NCI-H1436 (cell line): ENCODE measurements at regions not wholly inside any gene's neighbourhood (a gene's known extent, or its start where the extent isn't known, plus 50 kb on each side); places are given as distances from the start of the nearest gene placed in this dataset.

ENCODE experiments used
- DNase-seq: peaks from one replicate; lab custom pipeline; 2025; lab: John Stamatoyannopoulos, UW

- no peak for DNase-seq
Observed at GRCh38 chrX:39805825-39806224, 291.9 kb downstream of the BCOR start.

DNA sequence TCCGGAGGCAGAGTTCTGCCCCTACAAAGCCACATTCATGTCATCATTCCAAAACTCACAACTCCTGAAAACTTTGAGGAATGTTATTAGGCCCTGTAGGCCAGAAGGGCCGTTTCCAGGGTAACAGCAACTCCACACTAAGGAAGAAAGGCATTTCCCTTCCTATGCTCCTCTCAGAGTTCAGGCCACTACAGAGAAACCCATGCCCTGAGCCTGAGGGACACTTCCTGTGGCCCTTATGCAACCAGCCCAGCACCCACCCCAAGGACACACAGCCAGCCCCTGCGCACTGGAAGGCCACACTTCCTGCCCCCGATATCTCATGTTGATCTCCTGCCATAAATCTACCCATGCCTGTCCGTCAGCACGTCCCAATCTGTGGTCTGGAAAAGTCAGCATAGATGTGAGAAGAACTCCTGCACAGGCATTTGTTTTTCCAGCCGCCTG, 289.3 kb downstream of the BCOR start:
- DNase-seq: no peak

- DNase-seq: no peak
Observed at GRCh38 chrX:39809331-39809730, 288.4 kb downstream of the BCOR start.

- no peak for DNase-seq
Observed at GRCh38 chrX:39810901-39811300, 286.9 kb downstream of the BCOR start.

DNA sequence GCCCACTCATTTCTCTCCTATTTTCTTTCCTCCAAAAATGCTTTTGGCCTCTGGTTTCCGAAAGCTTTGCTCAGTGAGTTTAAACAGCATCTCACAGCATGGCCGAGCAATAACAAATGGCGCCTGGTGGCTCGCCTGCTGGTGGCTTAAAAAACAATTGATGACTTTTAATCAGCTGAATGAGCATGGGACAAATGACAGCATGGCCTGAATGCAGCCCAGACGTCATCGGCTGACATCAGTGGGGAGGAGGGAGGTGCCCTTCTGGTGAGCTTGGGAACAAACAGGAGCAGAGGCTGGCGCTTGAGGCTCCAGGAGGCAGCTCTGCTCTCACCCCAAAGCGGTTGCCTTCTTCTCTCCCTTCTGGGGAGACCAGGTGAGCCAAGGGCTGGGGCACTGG, 286.4 kb downstream of the BCOR start:
- no peak for DNase-seq

DNA sequence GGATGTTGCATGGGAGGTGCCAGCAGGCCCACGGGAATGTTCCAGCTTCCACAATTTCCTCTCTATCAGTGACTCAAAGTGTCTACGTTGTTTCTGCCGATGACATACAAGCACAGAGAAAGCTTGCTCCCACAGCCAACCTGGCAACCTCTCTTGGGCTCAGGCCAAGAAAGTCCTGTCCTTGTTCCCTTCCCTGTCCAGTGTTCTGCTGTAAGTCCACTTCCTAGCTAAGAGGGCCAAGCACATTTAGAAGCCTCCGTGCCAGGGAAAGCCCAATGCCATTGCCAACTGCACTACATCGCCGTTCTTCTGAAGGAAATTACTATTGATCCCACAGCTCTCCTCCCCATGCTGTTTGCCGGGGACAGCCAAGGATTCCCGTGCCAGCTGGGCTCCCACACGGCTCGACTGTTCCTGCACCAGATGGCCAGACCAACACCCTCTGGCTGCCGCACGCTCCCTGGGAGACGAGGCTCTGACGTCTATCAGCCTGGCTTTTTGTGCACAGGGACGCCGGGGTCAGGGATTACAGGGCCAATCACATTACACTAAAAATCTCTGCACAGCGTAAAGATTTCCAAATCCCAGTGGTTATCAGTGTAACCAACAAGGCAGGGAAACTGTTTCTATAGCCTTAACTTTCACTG, 284.0 kb downstream of the BCOR start:
- DNase-seq: no peak

GRCh38 chrX:39814391-39814790, 283.4 kb downstream of the BCOR start:
- DNase-seq: peak; percentile 26

- DNase-seq: no peak
Observed at GRCh38 chrX:39815631-39816030, 282.1 kb downstream of the BCOR start.

DNA sequence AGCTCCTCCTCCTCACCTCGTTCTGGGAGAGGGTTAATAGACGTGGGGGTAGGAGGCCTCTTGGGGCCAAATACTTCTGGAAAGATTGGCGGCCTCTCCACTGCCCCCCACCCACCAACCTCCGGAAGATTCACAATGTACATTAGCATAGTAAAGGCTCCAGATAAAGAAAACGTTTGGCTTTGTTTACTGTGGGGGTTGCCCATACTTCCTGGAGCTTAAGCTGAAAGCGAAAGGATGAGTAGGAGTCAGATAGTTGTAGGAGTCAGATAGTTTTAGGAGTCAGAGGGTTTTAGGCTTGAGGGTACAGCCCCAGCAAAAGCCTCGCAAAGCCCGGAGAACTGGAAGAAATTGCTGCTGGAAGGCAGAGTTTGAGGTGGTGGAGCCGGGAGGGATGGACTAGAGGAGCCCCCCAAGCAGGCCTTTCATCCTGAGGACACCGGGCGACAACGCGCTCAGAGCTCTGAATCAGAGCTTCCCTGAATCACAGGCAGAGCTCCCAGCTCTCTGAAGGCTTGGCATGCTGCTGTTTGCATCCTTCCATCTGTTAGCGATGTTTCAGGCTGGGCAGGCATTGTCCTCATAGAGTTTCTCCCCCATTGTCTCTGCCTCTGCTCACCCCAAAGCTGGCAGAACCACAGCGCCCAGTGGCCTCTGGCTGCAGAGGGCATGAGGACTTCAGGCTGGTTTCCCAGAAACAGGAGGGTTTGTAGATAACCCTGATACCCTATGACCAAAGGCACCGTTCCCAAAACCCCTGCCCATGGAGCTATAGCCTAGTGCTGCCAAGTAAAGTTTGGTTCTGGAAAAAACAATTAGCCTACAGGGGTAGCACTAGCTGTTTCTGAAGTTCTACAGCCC, 280.7 kb downstream of the BCOR start:
- no peak for DNase-seq

DNA sequence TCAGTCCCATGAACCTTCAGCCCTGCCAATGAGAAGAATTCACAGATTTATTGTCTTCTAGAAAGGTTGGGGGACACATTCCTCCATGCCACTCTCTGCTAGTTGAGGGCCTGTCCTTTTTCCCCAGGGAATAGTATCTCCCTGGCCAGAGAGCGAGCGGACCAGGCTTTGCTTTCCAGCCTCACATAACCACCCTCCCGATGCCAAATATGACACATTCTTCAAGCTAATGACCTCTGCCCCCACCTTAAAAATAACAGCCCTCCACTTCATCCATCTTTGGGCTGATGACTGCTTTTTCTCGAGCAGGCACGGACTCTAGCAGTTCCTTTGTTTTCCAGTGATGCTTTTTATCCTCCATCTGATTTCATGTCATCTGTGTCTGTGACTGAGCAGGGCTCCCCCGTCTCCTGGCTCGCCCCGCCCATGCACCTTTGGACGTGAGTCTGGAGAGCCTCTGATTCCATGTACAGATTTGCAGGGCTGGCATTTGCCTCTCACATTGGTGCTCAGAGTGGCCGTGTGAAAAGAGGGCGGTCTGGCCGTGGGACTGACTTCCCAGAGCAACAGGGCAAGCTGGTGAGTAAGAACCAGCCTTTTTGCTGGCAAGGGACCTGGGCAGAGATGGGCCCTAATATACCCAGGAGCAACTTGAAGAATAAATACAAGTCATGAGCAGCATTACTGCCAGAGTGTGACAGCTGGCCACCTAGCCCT, 279.8 kb downstream of the BCOR start:
- DNase-seq: no peak

DNA sequence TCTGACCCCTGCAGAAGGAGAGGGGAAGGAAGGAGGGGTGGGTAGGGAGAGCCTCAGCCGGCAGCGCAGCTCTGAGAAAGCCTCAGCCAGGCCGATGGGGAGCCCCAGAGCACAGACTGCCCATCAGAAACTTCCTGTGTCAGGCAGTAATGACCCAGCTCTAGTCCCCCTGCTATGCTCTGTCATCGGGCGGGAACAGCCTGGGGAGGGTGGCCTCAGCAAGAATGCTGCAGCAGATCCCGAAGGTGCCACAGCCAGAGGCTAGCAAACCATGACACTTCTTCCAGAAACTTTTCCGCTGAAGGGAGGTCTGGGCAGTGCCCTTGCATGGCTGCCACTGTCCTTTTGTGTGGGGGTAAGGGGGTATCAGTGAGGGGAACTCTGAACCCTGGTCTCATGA, 279.0 kb downstream of the BCOR start:
- DNase-seq: no peak

GRCh38 chrX:39819921-39820849, 277.6 kb downstream of the BCOR start:
- no peak for DNase-seq

GRCh38 chrX:39820938-39821708, 276.6 kb downstream of the BCOR start:
- peak; percentile 49 for DNase-seq

GRCh38 chrX:39821709-39822095, 276.1 kb downstream of the BCOR start:
- DNase-seq: no peak

DNA sequence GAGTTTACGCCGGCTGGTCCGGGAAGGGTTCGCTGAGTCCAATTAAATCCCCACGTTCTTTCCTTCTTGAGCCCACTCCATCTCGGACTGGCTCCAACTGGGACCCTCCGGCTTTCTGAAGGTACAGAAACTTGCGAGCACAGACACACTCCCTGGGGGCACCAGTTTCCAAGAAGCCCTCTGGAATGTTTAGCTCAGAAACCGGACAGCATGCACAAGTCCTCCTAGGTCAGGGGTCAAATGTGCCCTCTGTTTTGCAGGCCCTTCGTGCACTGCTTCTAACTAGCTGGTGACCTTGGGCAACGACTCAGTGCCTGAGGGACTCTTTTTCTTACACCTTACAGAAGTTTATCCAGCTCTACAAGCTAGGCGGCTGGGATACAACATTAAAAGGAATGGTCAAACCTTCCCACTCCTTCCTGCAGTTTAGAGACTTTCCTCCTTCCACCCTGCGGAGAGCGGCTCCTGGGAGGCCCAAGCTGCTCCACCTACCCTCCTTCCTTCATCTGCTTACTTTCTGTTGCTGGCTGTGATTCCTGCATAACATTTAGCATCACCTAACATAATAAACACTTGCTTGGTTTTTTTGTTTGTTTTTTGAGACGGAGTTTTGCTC, 275.5 kb downstream of the BCOR start:
- DNase-seq: no peak

GRCh38 chrX:39823424-39823823, 274.3 kb downstream of the BCOR start:
- no peak for DNase-seq

- DNase-seq: no peak
Observed at GRCh38 chrX:39823854-39824253, 273.9 kb downstream of the BCOR start.

DNA sequence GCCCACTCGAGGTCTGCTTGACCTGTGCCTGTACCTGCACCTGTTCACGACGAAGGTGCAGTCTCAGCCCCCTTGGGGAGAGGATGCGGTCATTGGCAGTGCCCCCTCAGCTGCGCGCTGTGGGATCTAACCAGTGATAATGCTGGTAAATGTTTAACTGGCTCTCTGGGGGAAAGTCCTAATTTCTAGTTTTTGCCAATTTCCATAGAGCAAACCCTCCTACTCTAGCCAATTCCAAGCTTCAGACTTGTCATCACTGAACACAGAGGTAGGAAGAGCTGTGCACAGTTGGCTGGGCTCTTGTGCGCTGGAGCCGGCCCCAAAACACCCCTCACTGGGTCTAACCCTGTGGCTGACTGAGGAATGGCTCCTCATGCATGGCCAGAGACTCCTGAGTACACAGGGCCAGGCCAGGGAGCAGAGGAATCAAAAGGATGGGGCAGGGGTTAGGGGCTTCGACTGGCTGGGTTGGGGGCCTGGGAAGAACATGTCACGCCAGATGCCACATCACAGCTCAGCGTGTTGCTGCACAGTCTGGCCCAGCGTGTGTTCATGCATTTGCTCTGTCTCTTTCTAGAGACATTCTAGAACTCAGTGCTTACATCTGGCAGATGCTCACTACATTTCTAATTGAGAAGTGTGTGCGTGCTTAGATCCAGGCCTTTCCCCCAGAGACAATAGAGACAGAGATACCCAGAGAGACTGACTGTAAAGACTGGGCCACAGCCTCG, 270.8 kb downstream of the BCOR start:
- no peak for DNase-seq

- DNase-seq: peak; percentile 45
Observed at GRCh38 chrX:39827951-39828350, 269.8 kb downstream of the BCOR start.

DNA sequence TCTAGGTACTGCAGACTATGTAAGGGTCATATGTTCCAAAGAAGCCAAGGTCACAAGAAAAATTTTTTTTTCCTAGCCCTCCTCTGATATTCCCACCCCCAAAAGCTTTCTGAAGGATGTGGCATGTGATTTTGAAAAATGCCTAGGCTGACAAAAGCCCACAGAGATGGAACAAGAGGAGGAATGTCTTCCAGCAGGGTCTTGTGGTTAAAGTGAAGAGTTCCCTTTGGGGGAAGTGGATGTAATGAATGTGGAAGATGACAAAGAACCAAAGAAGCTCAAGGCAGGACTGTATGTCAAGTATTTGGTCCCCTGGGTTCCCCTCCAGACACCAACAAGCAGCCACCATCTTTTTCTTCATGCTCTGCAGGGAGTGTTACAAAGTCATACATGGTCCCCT, 268.8 kb downstream of the BCOR start:
- no peak for DNase-seq
